Stimulated activated CD4-positive, alpha-beta T cell treated with anti-CD3 and anti-CD28 coated beads, Interleukin-4, amount 100 ng/mL, for 4 hours (primary cell): ENCODE measurements at regions not wholly inside any gene's neighbourhood (a gene's known extent, or its start where the extent isn't known, plus 50 kb on each side); places are given as distances from the start of the nearest gene placed in this dataset.

ENCODE experiments used
- DNase-seq, 2 experiments: peaks; one replicate each; pipeline ENCODE4 v3.0.0-alpha.2; 2020

DNA sequence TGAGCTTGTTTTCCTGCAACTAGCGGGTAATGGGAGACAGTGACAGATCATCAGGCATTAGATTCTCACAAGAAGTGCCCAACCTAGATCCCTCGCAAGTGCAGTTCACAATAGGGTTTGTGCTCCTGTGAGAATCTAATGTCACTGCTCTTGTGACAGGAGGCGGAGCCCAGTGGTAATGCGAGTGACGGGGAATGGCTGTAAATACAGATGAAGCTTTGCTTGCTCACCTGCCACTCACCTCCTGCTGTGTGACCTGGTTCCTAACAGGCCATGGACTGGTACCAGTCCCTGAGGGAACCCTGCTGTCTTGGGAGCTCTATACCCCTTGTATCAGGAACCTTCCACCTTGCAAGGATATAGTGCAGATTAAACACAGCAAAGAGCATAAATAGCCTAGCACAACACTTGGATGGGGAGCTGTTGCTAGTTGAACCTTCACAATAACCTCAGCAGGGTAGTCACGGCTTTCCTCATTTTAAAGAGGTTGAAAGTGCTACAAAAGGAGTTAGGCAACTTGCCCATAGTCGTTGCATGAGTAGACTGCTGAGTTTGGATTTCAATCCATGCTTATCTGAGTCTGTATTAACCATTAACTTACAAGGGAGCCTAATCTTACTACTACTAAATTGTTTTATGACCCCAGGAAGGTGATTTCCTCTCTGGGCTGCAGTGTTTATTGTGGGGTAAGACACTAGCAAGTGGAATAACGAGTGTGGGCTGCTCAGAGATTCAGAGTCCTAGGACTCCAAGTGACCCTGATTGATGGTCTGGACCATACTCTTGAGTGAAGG is 156.6 kb upstream of the ZFHX3 start:
- DNase-seq, result no peak

- DNase-seq, result no peak
Observed at GRCh38 chr16:73202161-73202729, 154.3 kb upstream of the ZFHX3 start.

GRCh38 chr16:73199214-73199613 is 151.3 kb upstream of the ZFHX3 start:
- DNase-seq, result no peak

DNA sequence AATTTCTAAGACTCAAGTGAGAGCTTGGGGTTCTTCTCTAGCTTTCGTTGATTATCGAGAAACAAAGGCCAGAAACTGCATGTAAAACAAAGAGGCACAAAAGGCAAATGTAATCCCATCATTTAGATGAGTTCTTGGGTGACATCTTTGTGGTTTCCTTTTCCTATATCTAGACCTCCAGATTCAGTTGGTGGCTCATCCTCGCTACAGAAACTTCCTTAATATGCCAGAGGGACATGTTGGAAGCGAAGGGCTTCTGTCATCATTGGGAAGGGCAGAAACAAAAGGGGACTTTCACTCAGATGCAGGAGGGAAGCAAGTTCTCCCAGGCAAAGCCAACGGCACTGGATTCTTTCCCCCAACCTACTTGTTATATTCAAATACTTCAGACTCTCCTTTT is 150.6 kb upstream of the ZFHX3 start:
- DNase-seq, result no peak

DNA sequence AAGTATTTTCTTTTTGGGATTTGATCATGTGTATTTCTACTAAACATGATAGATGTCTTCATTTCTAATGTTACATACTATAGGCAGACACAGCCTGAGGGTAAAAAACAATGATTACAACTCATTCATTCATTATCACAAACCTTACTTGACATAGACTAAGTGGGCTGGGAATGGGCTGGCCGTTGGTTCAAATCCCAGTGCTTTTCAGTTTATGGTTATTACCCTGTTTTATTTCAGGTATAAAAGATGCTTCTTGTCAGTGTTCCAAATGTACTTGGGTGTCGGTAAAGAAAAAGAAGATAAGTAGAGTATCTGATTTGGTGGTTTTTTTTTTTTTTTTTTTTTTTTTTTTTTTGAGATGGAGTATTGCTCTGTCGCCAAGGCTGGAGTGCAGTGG is 149.7 kb upstream of the ZFHX3 start:
- no peak for DNase-seq

GRCh38 chr16:73196670-73197069 is 148.7 kb upstream of the ZFHX3 start:
- peak in 1 of 2 experiments; percentile 1 for DNase-seq

DNA sequence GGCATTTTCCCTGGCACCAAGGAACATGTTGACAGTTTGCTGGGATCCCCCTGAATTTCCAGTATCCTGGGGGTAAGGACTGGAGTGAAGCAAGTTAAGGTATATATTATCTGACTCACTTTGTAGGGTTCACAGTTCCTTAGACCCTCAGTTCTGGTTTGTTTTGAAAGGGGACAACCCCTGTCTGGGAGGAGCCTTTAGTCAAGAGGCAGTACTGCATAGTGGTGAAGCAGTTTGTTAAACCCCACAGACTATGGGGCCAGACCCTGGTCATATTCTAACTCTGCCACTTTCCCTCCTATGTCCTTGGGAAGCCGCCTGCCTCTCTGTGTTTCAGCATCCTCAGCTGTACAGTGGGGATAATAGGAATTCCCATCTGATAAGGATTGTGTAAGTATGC is 145.5 kb upstream of the ZFHX3 start:
- no peak for DNase-seq

DNA sequence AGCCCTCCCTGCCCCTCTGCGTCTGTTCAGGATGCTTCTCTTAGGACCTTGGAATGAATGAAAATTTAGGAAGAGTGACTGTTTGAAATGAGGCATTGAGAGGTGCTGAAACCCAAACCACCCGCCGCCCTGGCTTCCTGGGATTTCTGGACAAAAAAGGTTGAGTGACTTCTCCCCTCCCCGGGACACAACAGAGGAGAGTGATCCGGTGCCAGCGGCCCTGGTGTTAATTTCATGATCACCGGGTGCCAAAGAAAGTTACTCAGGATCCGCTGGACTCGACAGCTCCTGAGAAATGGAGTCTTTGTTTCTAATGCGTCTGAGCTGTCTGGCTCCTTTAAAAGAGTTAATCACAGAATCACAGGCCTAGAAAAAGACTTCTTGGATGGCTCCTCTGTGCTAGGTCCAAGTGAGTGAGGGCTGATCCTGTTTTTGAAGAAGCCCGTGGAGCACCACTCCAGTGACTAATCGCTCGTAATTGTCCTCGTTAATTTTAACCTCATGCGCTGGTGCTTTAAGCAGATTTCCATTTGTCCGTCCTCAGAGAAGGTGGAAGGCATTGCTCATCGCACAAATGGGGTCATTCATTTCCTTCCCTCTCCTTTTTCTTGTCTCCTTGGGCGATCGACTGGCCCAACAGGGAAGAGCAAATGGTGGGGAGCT is 144.4 kb upstream of the ZFHX3 start:
- DNase-seq, result no peak

DNA sequence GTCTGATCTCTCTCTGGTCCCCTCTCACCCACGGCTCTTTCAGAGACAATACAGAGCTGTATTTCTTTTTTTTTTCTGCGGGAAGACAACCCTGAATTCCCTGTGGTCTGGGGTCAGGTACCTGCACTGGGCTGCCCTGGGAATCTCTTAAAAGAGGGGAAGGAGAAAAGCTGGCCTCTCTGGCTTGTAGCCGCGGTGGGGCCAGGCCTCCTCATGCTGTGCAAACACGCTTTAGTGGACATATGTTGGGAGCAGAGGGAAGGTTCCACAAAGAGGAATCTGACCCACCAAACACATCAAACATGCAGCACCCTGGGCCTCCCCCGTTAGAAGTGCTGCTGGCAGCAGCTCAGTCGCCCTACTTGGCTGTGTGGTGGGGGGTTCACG is 143.7 kb upstream of the ZFHX3 start:
- DNase-seq, result no peak

GRCh38 chr16:73190688-73191659 is 143.0 kb upstream of the ZFHX3 start:
- no peak for DNase-seq

GRCh38 chr16:73190256-73190655 is 142.3 kb upstream of the ZFHX3 start:
- no peak for DNase-seq

DNA sequence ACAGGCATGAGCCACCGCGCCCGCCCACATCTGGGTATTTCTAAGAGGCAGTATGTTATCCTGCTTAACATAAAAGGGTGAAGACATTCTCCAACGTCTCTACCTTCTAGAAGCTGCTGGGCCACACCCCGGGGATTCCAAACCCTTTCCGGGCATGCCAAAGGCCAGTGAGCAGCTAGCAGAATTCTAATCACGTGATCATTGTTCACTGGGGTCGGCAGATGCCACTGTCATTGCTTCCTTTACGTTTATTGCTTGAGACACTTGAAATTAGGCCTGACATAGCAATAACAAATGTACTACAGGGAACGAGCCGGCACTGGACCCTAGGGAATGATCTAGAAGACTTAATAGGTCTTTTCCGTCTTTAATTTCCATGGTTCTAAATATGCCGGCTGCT is 141.2 kb upstream of the ZFHX3 start:
- DNase-seq, result no peak

GRCh38 chr16:73186752-73187601 is 139.0 kb upstream of the ZFHX3 start:
- DNase-seq, result no peak

GRCh38 chr16:73185737-73186136 is 137.8 kb upstream of the ZFHX3 start:
- no peak for DNase-seq

DNA sequence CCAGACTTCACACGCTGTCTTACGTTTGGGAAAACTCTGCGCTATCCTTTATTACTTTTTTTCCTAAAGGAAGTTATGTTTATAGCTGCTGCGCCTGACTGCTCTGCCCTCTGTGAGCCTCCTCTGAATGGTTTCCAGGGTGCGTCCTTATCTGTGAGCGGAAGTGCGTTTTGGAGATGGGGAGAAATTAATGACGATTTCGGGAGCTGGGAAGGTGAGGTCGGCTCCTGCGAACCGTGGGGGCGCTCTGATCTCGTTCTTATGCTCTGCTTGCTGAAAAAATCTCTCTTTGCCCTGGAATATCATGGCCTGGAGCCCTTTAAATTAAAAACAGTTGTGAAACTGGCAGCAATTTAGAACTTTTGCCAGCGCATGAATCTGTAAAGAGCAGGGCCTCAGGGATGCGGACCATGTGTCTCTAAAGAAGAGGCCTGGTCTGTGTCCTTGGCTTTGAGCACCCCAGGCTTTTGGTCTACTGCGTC is 135.7 kb upstream of the ZFHX3 start:
- no peak for DNase-seq

DNA sequence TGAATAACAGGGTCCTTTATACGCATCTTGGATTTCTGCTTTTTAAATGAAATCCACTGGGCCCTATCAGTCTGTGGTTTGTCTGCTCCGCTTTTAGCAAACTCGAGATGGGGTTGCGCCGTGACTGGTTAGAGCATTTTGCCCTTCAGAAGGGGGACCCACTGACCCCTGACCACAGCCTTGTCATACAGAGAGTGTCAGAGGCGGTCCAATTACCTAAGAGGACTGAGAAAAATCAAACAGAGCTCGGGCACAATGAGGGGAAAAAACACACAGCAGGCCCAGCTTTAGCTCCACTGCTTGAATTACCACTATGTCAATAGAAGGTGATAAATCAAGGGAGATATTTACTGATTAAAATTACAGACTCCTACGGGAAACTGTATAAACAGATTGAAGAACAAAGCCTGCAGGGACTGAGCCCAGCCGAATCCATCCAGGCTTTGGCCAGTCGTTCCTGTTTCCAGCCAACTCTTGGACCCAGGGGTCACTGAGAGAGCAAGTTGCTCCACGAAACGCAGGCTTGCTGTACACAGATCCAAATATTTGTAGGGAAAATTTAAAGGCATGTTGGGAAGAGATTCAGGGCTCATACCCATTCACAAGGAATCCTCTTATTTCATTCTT is 131.9 kb upstream of the ZFHX3 start:
- no peak for DNase-seq

- no peak for DNase-seq
Observed at GRCh38 chr16:73177729-73178295, 129.9 kb upstream of the ZFHX3 start.

- DNase-seq, result no peak
Observed at GRCh38 chr16:73176577-73177013, 128.7 kb upstream of the ZFHX3 start.

- no peak for DNase-seq
Observed at GRCh38 chr16:73172973-73173709, 125.2 kb upstream of the ZFHX3 start.
